SU-DHL-6 (cell line): ENCODE measurements at regions not wholly inside any gene's neighbourhood (a gene's known extent, or its start where the extent isn't known, plus 50 kb on each side); places are given as distances from the start of the nearest gene placed in this dataset.

ENCODE experiments used
- H2AFZ ChIP-seq: fragments of 200-600 bp; sonication (generic); 2 replicates; pipeline ENCODE4 v1.6.1; 2014; ENCODE audit warnings: low read depth, mild to moderate bottlenecking, moderate library complexity, mixed read lengths, antibody characterized with exemption, low read length; ENCODE audit not compliant: severe bottlenecking
- H3F3A ChIP-seq: fragments of 200-600 bp; shearing (Covaris generic); 2 replicates; pipeline ENCODE4 v1.6.0; 2016; ENCODE audit warnings: antibody characterized with exemption, mild to moderate bottlenecking; ENCODE audit not compliant: insufficient read depth
- H3K27ac ChIP-seq: fragments of 200-600 bp; sonication (generic); 2 replicates; pipeline ENCODE4 v1.5.1; 2016; ENCODE audit warnings: low read depth, mild to moderate bottlenecking, low read length, moderate library complexity, mixed read lengths
- H3K27me3 ChIP-seq: fragments of 200-600 bp; sonication (generic), shearing (Covaris generic); 2 replicates; pipeline ENCODE4 v1.6.0; 2014; ENCODE audit warnings: mild to moderate bottlenecking, low read length
- H3K36me3 ChIP-seq: fragments of 200-600 bp; sonication (generic); 2 replicates; pipeline ENCODE4 v1.6.1; 2014; ENCODE audit warnings: mild to moderate bottlenecking, low read length, mixed read lengths
- H3K4me2 ChIP-seq: fragments of 300-600, 200-600 bp; shearing (Covaris generic), sonication (generic); 2 replicates; pipeline ENCODE4 v1.6.0; 2014; ENCODE audit warnings: low read length, low read depth, mild to moderate bottlenecking; ENCODE audit not compliant: poor library complexity, severe bottlenecking
- H3K4me3 ChIP-seq: fragments of 200-600 bp; sonication (generic); 2 replicates; pipeline ENCODE4 v1.5.1; 2014; ENCODE audit warnings: antibody characterized with exemption, low read length, mild to moderate bottlenecking, mixed read lengths; ENCODE audit not compliant: insufficient read depth, poor library complexity, severe bottlenecking
- H3K79me2 ChIP-seq: fragments of 200-600 bp; sonication (generic); 2 replicates; pipeline ENCODE4 v1.6.1; 2014; ENCODE audit warnings: mild to moderate bottlenecking, low read length, moderate library complexity; ENCODE audit not compliant: insufficient read depth
- H3K9ac ChIP-seq: fragments of 200-600 bp; sonication (generic); 2 replicates; pipeline ENCODE4 v1.7.0; 2014; ENCODE audit warnings: mild to moderate bottlenecking, low read length
- H3K9me2 ChIP-seq: fragments of 200-600 bp; sonication (generic); replicated peaks from 2 replicates; pipeline ENCODE4 v1.6.1; 2014; ENCODE audit warnings: low read length; ENCODE audit not compliant: insufficient read depth
- H3K9me3 ChIP-seq: fragments of 200-600 bp; sonication (generic); 2 replicates; pipeline ENCODE4 v1.6.1; 2014; ENCODE audit warnings: low read length, mixed read lengths; ENCODE audit not compliant: insufficient read depth
- H4K20me1 ChIP-seq: fragments of 200-600 bp; sonication (generic); 2 replicates; pipeline ENCODE4 v1.6.1; 2014; ENCODE audit warnings: low read depth, mild to moderate bottlenecking, antibody characterized with exemption, low read length, moderate library complexity, mixed read lengths
- EZH2phosphoT487 ChIP-seq: fragments of 200-600 bp; sonication (generic), shearing (Covaris generic); conservative IDR thresholded peaks from 2 replicates; pipeline ENCODE4 v1.6.1; 2018; ENCODE audit warnings: mild to moderate bottlenecking, antibody characterized with exemption, low read length, moderate library complexity, mixed read lengths
- TF ChIP-seq, protein P1 (sequence below): fragments of 200-600 bp; sonication (generic); IDR thresholded peaks from one replicate; pipeline ENCODE4 v1.5.1; 2017; ENCODE audit warnings: antibody characterized with exemption, mild to moderate bottlenecking, low read length, moderate library complexity; ENCODE audit not compliant: insufficient read depth, poor library complexity, severe bottlenecking

DNA sequence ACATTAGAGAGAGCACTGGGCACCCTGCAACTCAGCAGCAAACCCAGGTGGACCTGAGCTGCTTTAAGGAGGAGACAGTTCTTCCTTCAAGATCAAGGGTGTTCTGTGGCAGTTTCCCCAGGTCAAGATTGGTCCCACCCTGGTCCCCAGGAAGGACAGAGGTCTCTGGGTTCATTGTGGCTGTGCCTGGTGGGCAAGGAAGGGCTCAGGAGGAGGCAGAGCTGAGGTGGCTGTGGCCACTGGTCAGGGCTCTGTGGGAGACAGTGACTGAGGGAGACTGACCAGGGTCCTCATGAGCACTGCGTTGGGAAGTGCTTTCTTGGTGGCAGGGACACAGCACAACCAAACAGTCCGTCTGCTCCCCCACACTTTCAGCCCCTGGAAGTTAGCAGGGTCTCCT lies 141.3 kb downstream of the FCRL5 start:
- Histone ChIP-seq H3K36me3 (no peaks in the 10 kb centered on the region), H3K9me2 (no peaks in the 10 kb centered on the region), H3K27me3 (no peaks in the 10 kb centered on the region), H2AFZ (no peak overlapping the region), H3K9ac (no peak overlapping the region), H3K79me2 (no peaks in the 10 kb centered on the region), H3K4me3 (no peak overlapping the region), H3K9me3 (no peaks in the 10 kb centered on the region), H3F3A (no peaks in the 10 kb centered on the region), H3K4me2 (no peak overlapping the region), H3K27ac (no peak overlapping the region), H4K20me1 (no peaks in the 10 kb centered on the region)
- TF ChIP-seq, protein P1, sequence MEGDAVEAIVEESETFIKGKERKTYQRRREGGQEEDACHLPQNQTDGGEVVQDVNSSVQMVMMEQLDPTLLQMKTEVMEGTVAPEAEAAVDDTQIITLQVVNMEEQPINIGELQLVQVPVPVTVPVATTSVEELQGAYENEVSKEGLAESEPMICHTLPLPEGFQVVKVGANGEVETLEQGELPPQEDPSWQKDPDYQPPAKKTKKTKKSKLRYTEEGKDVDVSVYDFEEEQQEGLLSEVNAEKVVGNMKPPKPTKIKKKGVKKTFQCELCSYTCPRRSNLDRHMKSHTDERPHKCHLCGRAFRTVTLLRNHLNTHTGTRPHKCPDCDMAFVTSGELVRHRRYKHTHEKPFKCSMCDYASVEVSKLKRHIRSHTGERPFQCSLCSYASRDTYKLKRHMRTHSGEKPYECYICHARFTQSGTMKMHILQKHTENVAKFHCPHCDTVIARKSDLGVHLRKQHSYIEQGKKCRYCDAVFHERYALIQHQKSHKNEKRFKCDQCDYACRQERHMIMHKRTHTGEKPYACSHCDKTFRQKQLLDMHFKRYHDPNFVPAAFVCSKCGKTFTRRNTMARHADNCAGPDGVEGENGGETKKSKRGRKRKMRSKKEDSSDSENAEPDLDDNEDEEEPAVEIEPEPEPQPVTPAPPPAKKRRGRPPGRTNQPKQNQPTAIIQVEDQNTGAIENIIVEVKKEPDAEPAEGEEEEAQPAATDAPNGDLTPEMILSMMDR, result no peak
- TF ChIP-seq EZH2phosphoT487, result no peak

DNA sequence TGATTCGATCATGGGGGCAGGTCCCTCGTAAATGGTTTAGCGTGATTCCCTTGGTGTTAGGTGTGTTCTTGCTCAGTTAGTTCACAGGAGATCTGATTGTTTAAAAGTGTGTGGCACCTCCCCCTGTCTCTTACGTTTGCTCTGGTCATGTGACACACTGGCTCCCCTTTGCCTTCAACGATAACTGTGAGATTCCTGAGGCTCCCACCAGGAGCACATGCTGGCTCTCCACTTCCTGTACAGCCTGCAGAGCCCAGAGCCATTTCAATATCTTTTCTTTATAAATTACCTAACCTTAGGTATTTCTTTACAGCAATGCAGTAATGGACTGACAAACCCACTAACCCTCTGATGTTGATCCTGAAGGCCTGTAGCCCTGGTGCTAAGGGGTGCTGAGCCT lies 141.9 kb downstream of the FCRL5 start:
- no peak overlapping the region for H3K4me3 ChIP-seq
- H3K36me3 ChIP-seq, result no peaks in the 10 kb centered on the region
- no peaks in the 10 kb centered on the region for H3K9me3 ChIP-seq
- no peak overlapping the region for H3K4me2 ChIP-seq
- H2AFZ ChIP-seq, result no peak overlapping the region
- no peak for TF ChIP-seq EZH2phosphoT487
- TF ChIP-seq, protein P1, result no peak
- no peaks in the 10 kb centered on the region for H3K27me3 ChIP-seq
- H4K20me1 ChIP-seq, result no peaks in the 10 kb centered on the region
- H3K27ac ChIP-seq, result no peak overlapping the region
- no peaks in the 10 kb centered on the region for H3F3A ChIP-seq
- no peaks in the 10 kb centered on the region for H3K79me2 ChIP-seq
- H3K9ac ChIP-seq, result no peak overlapping the region
- no peaks in the 10 kb centered on the region for H3K9me2 ChIP-seq

DNA sequence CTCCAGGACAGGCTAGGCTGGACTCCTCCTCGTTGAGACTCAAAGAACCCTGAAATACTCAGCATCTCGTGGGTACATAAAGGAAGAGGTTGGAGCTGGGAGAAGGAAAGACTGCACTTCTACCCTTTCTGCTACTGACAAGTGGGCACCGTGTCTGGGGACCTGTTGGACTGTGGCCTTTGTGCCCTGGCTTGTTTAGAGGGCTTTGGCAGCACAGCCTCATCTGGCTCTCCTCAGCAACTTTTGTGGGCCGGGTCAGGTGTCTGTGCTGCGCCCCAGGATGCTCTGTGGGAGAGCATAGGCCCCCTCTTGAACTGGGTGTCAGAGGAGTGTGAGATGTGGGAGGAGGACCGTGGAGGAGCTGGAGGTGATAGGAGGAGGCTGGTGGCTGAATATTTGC lies 142.4 kb downstream of the FCRL5 start:
- H3K79me2 ChIP-seq, result no peaks in the 10 kb centered on the region
- no peak overlapping the region for H2AFZ ChIP-seq

More for the DNA sequence above, 142.4 kb downstream of the FCRL5 start:
- no peak overlapping the region for H3K4me2 ChIP-seq
- no peaks in the 10 kb centered on the region for H4K20me1 ChIP-seq
- no peaks in the 10 kb centered on the region for H3F3A ChIP-seq
- no peak overlapping the region for H3K27ac ChIP-seq
- no peaks in the 10 kb centered on the region for H3K9me2 ChIP-seq
- TF ChIP-seq EZH2phosphoT487, result no peak
- TF ChIP-seq, protein P1, result no peak
- H3K9ac ChIP-seq, result no peak overlapping the region
- H3K36me3 ChIP-seq, result no peaks in the 10 kb centered on the region
- H3K4me3 ChIP-seq, result no peak overlapping the region
- no peaks in the 10 kb centered on the region for H3K9me3 ChIP-seq
- no peaks in the 10 kb centered on the region for H3K27me3 ChIP-seq
